ENCODE measurements at regions not wholly inside any gene's neighbourhood (a gene's known extent, or its start where the extent isn't known, plus 50 kb on each side); places are given as distances from the start of the nearest gene placed in this dataset.

GRCh38 chr14:34157651-34158050, 206.8 kb upstream of the EGLN3 start:
- TF ChIP-seq CTCF (optimal IDR thresholded peaks at IDR 0.05 in 1 of 3, IDR thresholded peaks at IDR 0.05 in 1 of 3, conservative IDR thresholded peaks at IDR 0.05 in 1 of 3; ENCODE audit: extremely low read depth in 1 of 3, insufficient read depth in 2 of 3, low read length in 3 of 3) = no peak
- no peak for TF ChIP-seq EZH2 (IDR thresholded peaks at IDR 0.05; ENCODE audit: low read length)

Measured in keratinocyte (primary cell).